HUDEP-2 (cell line): ENCODE measurements at regions not wholly inside any gene's neighbourhood (a gene's known extent, or its start where the extent isn't known, plus 50 kb on each side); places are given as distances from the start of the nearest gene placed in this dataset.
"Not testable (repeated sequence)": the region's sequence is repeated elsewhere in the genome, so short reads cannot be mapped to it uniquely, and the experiment has no call there.

Source experiments
- DNase-seq, 76 experiments: peaks; one replicate each; lab custom pipeline; 2025; ENCODE audit not compliant: unreplicated experiment in 76 of 76; lab: John Stamatoyannopoulos, UW

GRCh38 chr15:91651251-91651650, 202.3 kb upstream of the SLCO3A1 start:
- no peak for DNase-seq

- no peak for DNase-seq
Observed at GRCh38 chr15:91652610-91653207, 200.8 kb upstream of the SLCO3A1 start.

GRCh38 chr15:91655563-91656290, 197.8 kb upstream of the SLCO3A1 start:
- not testable (repeated sequence) for DNase-seq

- no peak for DNase-seq
Observed at GRCh38 chr15:91660174-91660649, 193.3 kb upstream of the SLCO3A1 start.

- DNase-seq = no peak
Observed at GRCh38 chr15:91664224-91664836, 189.2 kb upstream of the SLCO3A1 start.

GRCh38 chr15:91665212-91665611, 188.3 kb upstream of the SLCO3A1 start:
- DNase-seq = no peak

GRCh38 chr15:91668370-91668769, 185.1 kb upstream of the SLCO3A1 start:
- no peak for DNase-seq

- no peak for DNase-seq
Observed at GRCh38 chr15:91670108-91670507, 183.4 kb upstream of the SLCO3A1 start.

- DNase-seq = no peak
Observed at GRCh38 chr15:91678003-91678402, 175.5 kb upstream of the SLCO3A1 start.

GRCh38 chr15:91679447-91679846, 174.1 kb upstream of the SLCO3A1 start:
- DNase-seq = no peak

- no peak for DNase-seq
Observed at GRCh38 chr15:91685436-91685835, 168.1 kb upstream of the SLCO3A1 start.

- DNase-seq = no peak
Observed at GRCh38 chr15:91688811-91689210, 164.7 kb upstream of the SLCO3A1 start.

GRCh38 chr15:91689377-91689776, 164.1 kb upstream of the SLCO3A1 start:
- no peak for DNase-seq

- no peak for DNase-seq
Observed at GRCh38 chr15:91692596-91692995, 160.9 kb upstream of the SLCO3A1 start.

- DNase-seq = no peak
Observed at GRCh38 chr15:91694131-91694830, 159.2 kb upstream of the SLCO3A1 start.

- no peak for DNase-seq
Observed at GRCh38 chr15:91694831-91695210, 158.7 kb upstream of the SLCO3A1 start.

GRCh38 chr15:91695799-91696198, 157.7 kb upstream of the SLCO3A1 start:
- DNase-seq = no peak

- no peak for DNase-seq
Observed at GRCh38 chr15:91696981-91697380, 156.5 kb upstream of the SLCO3A1 start.

GRCh38 chr15:91698241-91698640, 155.3 kb upstream of the SLCO3A1 start:
- no peak for DNase-seq

GRCh38 chr15:91699741-91700140, 153.8 kb upstream of the SLCO3A1 start:
- DNase-seq = no peak

- DNase-seq = no peak
Observed at GRCh38 chr15:91703274-91703673, 150.2 kb upstream of the SLCO3A1 start.
